Astrocyte (in vitro differentiated cells and primary cell): ENCODE measurements at regions not wholly inside any gene's neighbourhood (a gene's known extent, or its start where the extent isn't known, plus 50 kb on each side); places are given as distances from the start of the nearest gene placed in this dataset.

Experiments
- EZH2 ChIP-seq: IDR thresholded peaks from 2 replicates; pipeline ENCODE4 v1.6.1; 2012; ENCODE audit warnings: mild to moderate bottlenecking, low read length, inconsistent platforms; ENCODE audit not compliant: insufficient read depth
- TF ChIP-seq, protein P1 (sequence below): IDR thresholded peaks from 2 replicates; pipeline ENCODE4 v1.5.1; 2011; ENCODE audit warnings: low read depth, mild to moderate bottlenecking, inconsistent platforms, low read length, moderate library complexity; ENCODE audit not compliant: insufficient read depth

DNA sequence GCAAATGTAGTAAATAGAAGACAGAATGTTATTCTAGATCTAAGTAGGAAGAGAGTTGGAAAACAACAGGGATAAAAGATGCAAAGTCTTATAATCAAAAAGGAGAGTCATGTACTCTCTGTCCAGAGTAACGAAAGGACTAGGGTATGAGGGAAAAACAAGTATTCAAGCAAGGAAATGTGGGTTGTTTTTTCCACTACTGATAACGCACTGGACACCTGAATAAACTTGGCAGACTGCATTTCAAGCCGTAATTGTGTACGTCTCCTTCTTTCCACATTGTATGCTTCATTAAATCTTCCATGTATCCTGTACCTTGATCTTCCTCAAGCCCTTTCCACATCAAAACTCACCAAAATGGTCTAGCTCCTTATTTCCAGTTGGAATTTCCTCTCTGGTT is 420.6 kb downstream of the ZEB2 start:
- TF ChIP-seq, protein P1, sequence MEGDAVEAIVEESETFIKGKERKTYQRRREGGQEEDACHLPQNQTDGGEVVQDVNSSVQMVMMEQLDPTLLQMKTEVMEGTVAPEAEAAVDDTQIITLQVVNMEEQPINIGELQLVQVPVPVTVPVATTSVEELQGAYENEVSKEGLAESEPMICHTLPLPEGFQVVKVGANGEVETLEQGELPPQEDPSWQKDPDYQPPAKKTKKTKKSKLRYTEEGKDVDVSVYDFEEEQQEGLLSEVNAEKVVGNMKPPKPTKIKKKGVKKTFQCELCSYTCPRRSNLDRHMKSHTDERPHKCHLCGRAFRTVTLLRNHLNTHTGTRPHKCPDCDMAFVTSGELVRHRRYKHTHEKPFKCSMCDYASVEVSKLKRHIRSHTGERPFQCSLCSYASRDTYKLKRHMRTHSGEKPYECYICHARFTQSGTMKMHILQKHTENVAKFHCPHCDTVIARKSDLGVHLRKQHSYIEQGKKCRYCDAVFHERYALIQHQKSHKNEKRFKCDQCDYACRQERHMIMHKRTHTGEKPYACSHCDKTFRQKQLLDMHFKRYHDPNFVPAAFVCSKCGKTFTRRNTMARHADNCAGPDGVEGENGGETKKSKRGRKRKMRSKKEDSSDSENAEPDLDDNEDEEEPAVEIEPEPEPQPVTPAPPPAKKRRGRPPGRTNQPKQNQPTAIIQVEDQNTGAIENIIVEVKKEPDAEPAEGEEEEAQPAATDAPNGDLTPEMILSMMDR = no peak
- no peak for TF ChIP-seq EZH2
